HG02610 (cell line): ENCODE measurements at regions not wholly inside any gene's neighbourhood (a gene's known extent, or its start where the extent isn't known, plus 50 kb on each side); places are given as distances from the start of the nearest gene placed in this dataset.
A peak's percentile ranks its signal among the peaks of the same experiment; 100 is the strongest.
"Not testable (repeated sequence)": the region's sequence is repeated elsewhere in the genome, so short reads cannot be mapped to it uniquely, and the experiment has no call there.

ENCODE experiments used
- ATAC-seq: cut with Tn5 transposase; IDR thresholded peaks from one replicate; pipeline ENCODE4 v1.9.1; 2021; ENCODE audit warnings: mild to moderate bottlenecking, moderate library complexity; ENCODE audit not compliant: unreplicated experiment

- ATAC-seq, result no peak
These were observed 97.2 kb downstream of the NOG start for GRCh38 chr17:56690441-56691291.

GRCh38 chr17:56694825-56695224 is 101.3 kb downstream of the NOG start:
- no peak for ATAC-seq

- ATAC-seq, result no peak
These were observed 103.7 kb downstream of the NOG start for GRCh38 chr17:56697190-56697589.

GRCh38 chr17:56699186-56699894 is 105.8 kb downstream of the NOG start:
- ATAC-seq, result no peak

GRCh38 chr17:56700919-56701420 is 107.5 kb downstream of the NOG start:
- ATAC-seq, result no peak

GRCh38 chr17:56707312-56708219 is 114.1 kb downstream of the NOG start:
- ATAC-seq, result no peak

GRCh38 chr17:56708220-56708558 is 114.7 kb downstream of the NOG start:
- no peak for ATAC-seq

GRCh38 chr17:56708670-56709410 is 115.3 kb downstream of the NOG start:
- no peak for ATAC-seq

- ATAC-seq, result no peak
These were observed 117.5 kb downstream of the NOG start for GRCh38 chr17:56710986-56711385.

- peak; percentile 90 for ATAC-seq
These were observed 117.9 kb downstream of the C17orf67 start for GRCh38 chr17:56715613-56716357.

- ATAC-seq, result no peak
These were observed 116.2 kb downstream of the C17orf67 start for GRCh38 chr17:56717471-56717870.

GRCh38 chr17:56718515-56718914 is 115.2 kb downstream of the C17orf67 start:
- no peak for ATAC-seq

GRCh38 chr17:56723421-56723820 is 110.3 kb downstream of the C17orf67 start:
- ATAC-seq, result no peak

GRCh38 chr17:56724664-56725063 is 109.1 kb downstream of the C17orf67 start:
- ATAC-seq, result no peak

- no peak for ATAC-seq
These were observed 108.6 kb downstream of the C17orf67 start for GRCh38 chr17:56725144-56725543.

GRCh38 chr17:56727876-56728617 is 105.7 kb downstream of the C17orf67 start:
- ATAC-seq, result no peak

- not testable (repeated sequence) for ATAC-seq
These were observed 102.6 kb downstream of the C17orf67 start for GRCh38 chr17:56731096-56731495.

GRCh38 chr17:56733833-56734232 is 99.9 kb downstream of the C17orf67 start:
- ATAC-seq, result no peak

- no peak for ATAC-seq
These were observed 97.9 kb downstream of the C17orf67 start for GRCh38 chr17:56735842-56736241.
